ENCODE measurements at regions not wholly inside any gene's neighbourhood (a gene's known extent, or its start where the extent isn't known, plus 50 kb on each side); places are given as distances from the start of the nearest gene placed in this dataset.

GRCh38 chr22:23395530-23396361 lies 184.3 kb downstream of the IGLL1 start:
- TF ChIP-seq, protein P1, sequence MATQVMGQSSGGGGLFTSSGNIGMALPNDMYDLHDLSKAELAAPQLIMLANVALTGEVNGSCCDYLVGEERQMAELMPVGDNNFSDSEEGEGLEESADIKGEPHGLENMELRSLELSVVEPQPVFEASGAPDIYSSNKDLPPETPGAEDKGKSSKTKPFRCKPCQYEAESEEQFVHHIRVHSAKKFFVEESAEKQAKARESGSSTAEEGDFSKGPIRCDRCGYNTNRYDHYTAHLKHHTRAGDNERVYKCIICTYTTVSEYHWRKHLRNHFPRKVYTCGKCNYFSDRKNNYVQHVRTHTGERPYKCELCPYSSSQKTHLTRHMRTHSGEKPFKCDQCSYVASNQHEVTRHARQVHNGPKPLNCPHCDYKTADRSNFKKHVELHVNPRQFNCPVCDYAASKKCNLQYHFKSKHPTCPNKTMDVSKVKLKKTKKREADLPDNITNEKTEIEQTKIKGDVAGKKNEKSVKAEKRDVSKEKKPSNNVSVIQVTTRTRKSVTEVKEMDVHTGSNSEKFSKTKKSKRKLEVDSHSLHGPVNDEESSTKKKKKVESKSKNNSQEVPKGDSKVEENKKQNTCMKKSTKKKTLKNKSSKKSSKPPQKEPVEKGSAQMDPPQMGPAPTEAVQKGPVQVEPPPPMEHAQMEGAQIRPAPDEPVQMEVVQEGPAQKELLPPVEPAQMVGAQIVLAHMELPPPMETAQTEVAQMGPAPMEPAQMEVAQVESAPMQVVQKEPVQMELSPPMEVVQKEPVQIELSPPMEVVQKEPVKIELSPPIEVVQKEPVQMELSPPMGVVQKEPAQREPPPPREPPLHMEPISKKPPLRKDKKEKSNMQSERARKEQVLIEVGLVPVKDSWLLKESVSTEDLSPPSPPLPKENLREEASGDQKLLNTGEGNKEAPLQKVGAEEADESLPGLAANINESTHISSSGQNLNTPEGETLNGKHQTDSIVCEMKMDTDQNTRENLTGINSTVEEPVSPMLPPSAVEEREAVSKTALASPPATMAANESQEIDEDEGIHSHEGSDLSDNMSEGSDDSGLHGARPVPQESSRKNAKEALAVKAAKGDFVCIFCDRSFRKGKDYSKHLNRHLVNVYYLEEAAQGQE (IDR thresholded peaks at IDR 0.05; ENCODE audit: insufficient read depth in 1 of 2, low read depth in 2 of 2, low read length in 2 of 2): no peak
- no peak for TF ChIP-seq POLR2AphosphoS5 (IDR thresholded peaks at IDR 0.05; ENCODE audit: low read depth, low read length)

Measured in PFSK-1 (cell line).